Activated CD4-positive, alpha-beta memory T cell treated with anti-CD3 and anti-CD28 coated beads, Interleukin-2, amount 10 ng/mL, durations not matched to agents 7 days and 5 days (primary cell): ENCODE measurements at regions not wholly inside any gene's neighbourhood (a gene's known extent, or its start where the extent isn't known, plus 50 kb on each side); places are given as distances from the start of the nearest gene placed in this dataset.

Source experiments
- CTCF ChIA-PET: fragments of 350-600 bp; sonication (Branson Sonifier 250); formaldehyde crosslinking; loops from one replicate; lab custom pipeline; 2021; ENCODE audit warnings: antibody characterized with exemption, inconsistent platforms; lab: Charles Lee
- POLR2A ChIA-PET: fragments of 350-600 bp; sonication (Branson Sonifier 250); formaldehyde crosslinking; loops from one replicate; lab custom pipeline; 2021; ENCODE audit warnings: antibody characterized with exemption; lab: Charles Lee
- DNase-seq: peaks from one replicate; pipeline ENCODE4 v3.0.0-alpha.2; 2020
- H3K27ac Mint-ChIP-seq: one replicate; pipeline ENCODE4 v1.8.0; 2021; ENCODE audit warnings: mild to moderate bottlenecking, mixed read lengths
- H3K27me3 Mint-ChIP-seq: one replicate; pipeline ENCODE4 v1.8.0; 2021; ENCODE audit warnings: mixed read lengths
- H3K36me3 Mint-ChIP-seq: one replicate; pipeline ENCODE4 v1.8.0; 2021; ENCODE audit warnings: low read depth, mixed read lengths
- H3K4me1 Mint-ChIP-seq: one replicate; pipeline ENCODE4 v1.8.0; 2021; ENCODE audit warnings: mixed read lengths
- H3K4me3 Mint-ChIP-seq: one replicate; pipeline ENCODE4 v1.8.0; 2021; ENCODE audit warnings: mild to moderate bottlenecking, mixed read lengths
- H3K9me3 Mint-ChIP-seq: one replicate; pipeline ENCODE4 v1.8.0; 2021; ENCODE audit warnings: mixed read lengths

GRCh38 chr11:70915158-70915985 is 337.0 kb downstream of the SHANK2 start:
- CTCF ChIA-PET: no interaction called here
- POLR2A ChIA-PET: no interaction called here
- H3K36me3 Mint-ChIP-seq: no peaks in the 10 kb centered on the region
- no peaks in the 10 kb centered on the region for H3K4me1 Mint-ChIP-seq
- H3K27me3 Mint-ChIP-seq: peaks cover 3% of the 10 kb centered on the region
- no peak overlapping the region for H3K27ac Mint-ChIP-seq
- no peak overlapping the region for H3K4me3 Mint-ChIP-seq
- DNase-seq: no peak
- peaks cover 7% of the 10 kb centered on the region for H3K9me3 Mint-ChIP-seq

- H3K36me3 Mint-ChIP-seq: no peaks in the 10 kb centered on the region
- CTCF ChIA-PET: no interaction called here
- H3K4me3 Mint-ChIP-seq: no peak overlapping the region
- no peaks in the 10 kb centered on the region for H3K27me3 Mint-ChIP-seq
- no peak overlapping the region for H3K27ac Mint-ChIP-seq
- no peak for DNase-seq
- H3K9me3 Mint-ChIP-seq: peaks cover 12% of the 10 kb centered on the region
- H3K4me1 Mint-ChIP-seq: no peaks in the 10 kb centered on the region
- POLR2A ChIA-PET: no interaction called here
These were observed 336.0 kb downstream of the SHANK2 start for GRCh38 chr11:70916351-70916750.

GRCh38 chr11:70918242-70918641 is 334.1 kb downstream of the SHANK2 start:
- H3K27ac Mint-ChIP-seq: no peak overlapping the region
- no peak for DNase-seq
- H3K4me1 Mint-ChIP-seq: no peaks in the 10 kb centered on the region
- H3K36me3 Mint-ChIP-seq: no peaks in the 10 kb centered on the region
- H3K27me3 Mint-ChIP-seq: no peaks in the 10 kb centered on the region
- ChIA-PET CTCF (no interaction called here), POLR2A (no interaction called here)
- H3K4me3 Mint-ChIP-seq: no peak overlapping the region
- H3K9me3 Mint-ChIP-seq: peaks cover 22% of the 10 kb centered on the region

GRCh38 chr11:70921804-70922203 is 330.6 kb downstream of the SHANK2 start:
- no peak for DNase-seq
- Mint-ChIP-seq H3K27me3 (no peaks in the 10 kb centered on the region), H3K9me3 (peaks cover 22% of the 10 kb centered on the region), H3K4me3 (no peak overlapping the region), H3K4me1 (no peaks in the 10 kb centered on the region), H3K36me3 (no peaks in the 10 kb centered on the region), H3K27ac (no peak overlapping the region)
- ChIA-PET CTCF (no interaction called here), POLR2A (no interaction called here)

GRCh38 chr11:70924108-70924507 is 328.3 kb downstream of the SHANK2 start:
- POLR2A ChIA-PET: no interaction called here
- DNase-seq: no peak
- peaks cover 22% of the 10 kb centered on the region for H3K9me3 Mint-ChIP-seq
- no peak overlapping the region for H3K4me3 Mint-ChIP-seq
- CTCF ChIA-PET: no interaction called here
- H3K36me3 Mint-ChIP-seq: no peaks in the 10 kb centered on the region
- H3K27me3 Mint-ChIP-seq: no peaks in the 10 kb centered on the region
- no peaks in the 10 kb centered on the region for H3K4me1 Mint-ChIP-seq
- no peak overlapping the region for H3K27ac Mint-ChIP-seq

GRCh38 chr11:70925238-70925637 is 327.1 kb downstream of the SHANK2 start:
- Mint-ChIP-seq H3K36me3 (no peaks in the 10 kb centered on the region), H3K27ac (no peak overlapping the region), H3K9me3 (peaks cover 18% of the 10 kb centered on the region), H3K4me1 (no peaks in the 10 kb centered on the region), H3K4me3 (no peak overlapping the region), H3K27me3 (no peaks in the 10 kb centered on the region)
- POLR2A ChIA-PET: no interaction called here
- DNase-seq: no peak
- CTCF ChIA-PET: no interaction called here

- Mint-ChIP-seq H3K27ac (no peak overlapping the region), H3K27me3 (no peaks in the 10 kb centered on the region), H3K4me3 (no peak overlapping the region), H3K9me3 (peaks cover 10% of the 10 kb centered on the region), H3K4me1 (no peaks in the 10 kb centered on the region), H3K36me3 (no peaks in the 10 kb centered on the region)
- CTCF ChIA-PET: no interaction called here
- DNase-seq: no peak
- POLR2A ChIA-PET: no interaction called here
These were observed 325.7 kb downstream of the SHANK2 start for GRCh38 chr11:70926543-70927201.

GRCh38 chr11:70928854-70929598 is 323.4 kb downstream of the SHANK2 start:
- Mint-ChIP-seq H3K4me3 (no peak overlapping the region), H3K4me1 (no peaks in the 10 kb centered on the region), H3K36me3 (no peaks in the 10 kb centered on the region), H3K27ac (no peak overlapping the region), H3K27me3 (no peaks in the 10 kb centered on the region), H3K9me3 (peaks cover 12% of the 10 kb centered on the region)
- POLR2A ChIA-PET: no interaction called here
- DNase-seq: no peak
- CTCF ChIA-PET: no interaction called here

- ChIA-PET CTCF (no interaction called here), POLR2A (no interaction called here)
- no peak overlapping the region for H3K4me3 Mint-ChIP-seq
These were observed 322.2 kb downstream of the SHANK2 start for GRCh38 chr11:70930215-70930614.

GRCh38 chr11:70931430-70931829 is 320.9 kb downstream of the SHANK2 start:
- no peak overlapping the region for H3K4me3 Mint-ChIP-seq

More at GRCh38 chr11:70930215-70930614, 322.2 kb downstream of the SHANK2 start:
- H3K27me3 Mint-ChIP-seq: no peaks in the 10 kb centered on the region
- peaks cover 14% of the 10 kb centered on the region for H3K9me3 Mint-ChIP-seq
- DNase-seq: no peak
- H3K27ac Mint-ChIP-seq: no peak overlapping the region
- no peaks in the 10 kb centered on the region for H3K36me3 Mint-ChIP-seq
- no peaks in the 10 kb centered on the region for H3K4me1 Mint-ChIP-seq

GRCh38 chr11:70933981-70934583 is 318.3 kb downstream of the SHANK2 start:
- DNase-seq: no peak
- Mint-ChIP-seq H3K4me1 (no peaks in the 10 kb centered on the region), H3K27me3 (no peaks in the 10 kb centered on the region), H3K27ac (no peak overlapping the region), H3K36me3 (no peaks in the 10 kb centered on the region), H3K4me3 (no peak overlapping the region), H3K9me3 (peaks cover 18% of the 10 kb centered on the region)
- CTCF ChIA-PET: no interaction called here
- POLR2A ChIA-PET: no interaction called here

More at GRCh38 chr11:70931430-70931829, 320.9 kb downstream of the SHANK2 start:
- H3K27me3 Mint-ChIP-seq: no peaks in the 10 kb centered on the region
- DNase-seq: no peak
- H3K4me1 Mint-ChIP-seq: no peaks in the 10 kb centered on the region
- ChIA-PET POLR2A (no interaction called here), CTCF (no interaction called here)
- H3K27ac Mint-ChIP-seq: no peak overlapping the region
- H3K36me3 Mint-ChIP-seq: no peaks in the 10 kb centered on the region
- peaks cover 14% of the 10 kb centered on the region for H3K9me3 Mint-ChIP-seq

- H3K27ac Mint-ChIP-seq: no peak overlapping the region
- H3K27me3 Mint-ChIP-seq: no peaks in the 10 kb centered on the region
- no peak overlapping the region for H3K4me3 Mint-ChIP-seq
- H3K36me3 Mint-ChIP-seq: no peaks in the 10 kb centered on the region
- no peaks in the 10 kb centered on the region for H3K4me1 Mint-ChIP-seq
- POLR2A ChIA-PET: interaction anchor here (0.6 kb wide), 1 partner anchor 342 kb away, joined by 3 read pairs; no protein-coding TSS in a partner anchor
- peaks cover 15% of the 10 kb centered on the region for H3K9me3 Mint-ChIP-seq
- DNase-seq: no peak
- CTCF ChIA-PET: no interaction called here
These were observed 317.2 kb downstream of the SHANK2 start for GRCh38 chr11:70935006-70935768.
